ENCODE measurements at regions not wholly inside any gene's neighbourhood (a gene's known extent, or its start where the extent isn't known, plus 50 kb on each side); places are given as distances from the start of the nearest gene placed in this dataset.
"Not testable (repeated sequence)": the region's sequence is repeated elsewhere in the genome, so short reads cannot be mapped to it uniquely, and the experiment has no call there.

DNA sequence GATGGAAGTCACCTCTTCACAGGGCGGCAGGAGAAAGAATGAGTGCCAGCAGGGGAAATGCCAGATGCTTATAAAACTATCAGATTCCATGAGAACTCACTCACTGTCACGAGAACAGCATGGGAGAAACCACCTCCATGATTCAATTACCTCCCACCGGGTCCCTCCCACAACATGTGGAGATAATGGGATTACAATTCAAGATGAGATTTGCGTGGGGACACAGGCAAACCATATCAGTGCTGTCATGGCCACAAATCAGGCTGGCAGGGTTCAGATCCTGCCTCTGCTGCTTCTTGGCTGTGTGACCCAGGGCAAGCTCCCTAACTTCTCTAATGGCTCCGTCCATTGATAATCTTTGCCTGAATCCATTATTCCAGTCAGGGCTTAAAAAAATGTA is 389.5 kb downstream of the NPHP4 start:
- DNase-seq (ENCODE audit: low read depth in 1 of 2, low spot score in 1 of 2): not testable (repeated sequence)

DNA sequence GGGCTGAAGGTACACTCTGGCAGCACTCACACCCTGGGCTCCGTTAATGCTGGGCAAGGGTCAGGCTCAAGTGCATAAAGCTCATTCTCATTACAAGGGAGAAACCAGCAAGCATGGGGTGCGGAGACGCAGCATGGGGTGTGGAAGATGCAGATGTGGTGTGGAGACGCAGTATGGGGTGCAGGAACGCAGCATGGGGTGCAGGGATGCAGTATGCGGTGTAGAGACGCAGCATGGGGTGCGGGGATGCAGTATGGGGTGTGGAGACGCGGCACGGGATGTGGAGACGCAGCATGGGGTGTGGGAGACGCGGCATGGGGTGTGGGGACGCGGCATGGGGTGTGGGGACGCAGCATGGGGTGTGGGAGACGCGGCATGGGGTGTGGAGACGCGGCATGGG is 390.7 kb downstream of the NPHP4 start:
- no peak for DNase-seq (ENCODE audit: low read depth in 1 of 2, low spot score in 1 of 2)

DNA sequence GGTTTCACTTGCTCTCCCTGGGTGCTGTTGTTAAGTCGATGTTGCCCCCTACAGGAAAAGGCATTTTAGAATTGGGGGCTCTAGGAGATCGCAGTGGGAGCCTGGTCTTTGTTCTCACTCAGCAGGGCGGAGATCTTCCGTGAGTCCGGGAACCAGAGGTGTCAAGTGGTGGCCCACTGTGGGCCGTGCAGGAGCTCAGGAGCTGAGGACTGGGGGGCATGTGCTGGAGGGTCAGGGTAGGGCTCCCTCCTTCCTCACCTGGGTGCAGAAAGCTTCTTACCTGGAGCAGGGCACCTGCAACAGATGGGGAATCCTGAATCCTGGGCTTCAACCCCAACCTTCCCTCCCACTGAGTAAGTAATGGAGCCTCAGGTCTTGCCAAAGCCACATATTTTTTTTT is 392.7 kb downstream of the NPHP4 start:
- no peak for DNase-seq (ENCODE audit: low read depth in 1 of 2, low spot score in 1 of 2)

DNA sequence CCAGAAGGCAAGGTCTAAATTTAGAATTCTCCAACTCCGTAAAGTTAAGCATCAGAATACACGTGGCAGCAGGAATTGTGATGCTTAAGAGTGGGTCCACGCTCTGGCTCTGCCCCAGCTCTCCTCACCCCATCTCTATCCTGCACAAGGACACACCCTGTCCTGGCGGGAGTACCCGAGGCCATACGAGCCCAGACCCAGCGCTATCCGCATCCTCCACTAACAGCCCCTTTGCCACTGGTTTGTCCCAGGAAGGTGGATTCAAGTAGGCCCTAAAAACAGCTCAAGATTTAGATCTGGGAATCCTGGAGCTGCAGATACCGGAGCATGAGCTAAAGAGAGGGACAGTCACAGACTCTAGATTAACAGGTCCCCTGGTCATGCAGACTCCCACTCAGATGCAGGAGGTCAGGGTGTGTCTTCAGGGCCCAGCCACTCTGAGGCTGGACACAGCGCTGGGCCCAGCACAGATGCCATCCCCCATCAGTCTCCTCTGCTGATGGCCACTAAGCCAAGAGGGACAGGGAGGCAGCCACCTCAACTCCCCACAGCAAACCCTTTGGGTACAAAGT is 393.3 kb downstream of the NPHP4 start:
- DNase-seq (ENCODE audit: low read depth in 1 of 2, low spot score in 1 of 2): no peak

DNA sequence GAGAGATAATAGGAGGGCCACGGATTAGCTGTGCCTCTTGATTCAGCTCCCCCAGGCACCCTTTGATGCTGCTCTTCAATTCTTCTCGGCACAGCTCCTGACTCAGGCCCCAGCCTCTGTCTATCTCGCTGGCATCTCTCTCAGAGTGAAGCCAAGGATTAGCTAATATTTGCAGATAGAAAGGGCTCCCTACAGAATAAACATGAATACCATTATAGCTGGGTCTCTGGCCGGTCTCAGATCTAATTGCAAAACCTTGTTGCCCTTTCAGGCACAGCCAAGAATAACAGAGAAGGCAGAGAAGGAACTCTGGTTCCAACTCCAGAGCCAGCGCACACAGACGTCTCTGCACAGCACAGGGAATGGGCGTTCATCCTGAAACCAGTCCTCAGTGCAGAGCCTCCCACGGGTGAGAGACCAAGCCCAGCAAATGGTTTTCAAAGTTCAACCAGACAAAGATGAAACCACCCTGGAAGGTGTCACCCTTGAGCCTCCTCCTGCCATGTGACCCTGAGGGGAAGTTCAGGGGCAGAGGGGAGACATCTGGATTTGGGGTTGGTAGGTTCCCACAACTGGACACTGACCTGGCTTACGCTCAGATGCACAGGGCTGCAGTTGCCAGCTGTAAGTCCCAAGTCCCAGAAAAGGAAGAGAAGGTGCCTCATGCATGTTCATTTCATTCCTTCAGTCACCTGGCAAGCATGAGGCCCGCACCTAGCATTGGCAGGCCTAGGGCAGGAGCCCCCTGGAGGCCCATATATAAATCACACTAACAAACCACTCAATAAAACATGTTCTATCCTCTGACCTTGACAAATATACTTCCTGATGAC is 394.0 kb downstream of the NPHP4 start:
- no peak for DNase-seq (ENCODE audit: low read depth in 1 of 2, low spot score in 1 of 2)

DNA sequence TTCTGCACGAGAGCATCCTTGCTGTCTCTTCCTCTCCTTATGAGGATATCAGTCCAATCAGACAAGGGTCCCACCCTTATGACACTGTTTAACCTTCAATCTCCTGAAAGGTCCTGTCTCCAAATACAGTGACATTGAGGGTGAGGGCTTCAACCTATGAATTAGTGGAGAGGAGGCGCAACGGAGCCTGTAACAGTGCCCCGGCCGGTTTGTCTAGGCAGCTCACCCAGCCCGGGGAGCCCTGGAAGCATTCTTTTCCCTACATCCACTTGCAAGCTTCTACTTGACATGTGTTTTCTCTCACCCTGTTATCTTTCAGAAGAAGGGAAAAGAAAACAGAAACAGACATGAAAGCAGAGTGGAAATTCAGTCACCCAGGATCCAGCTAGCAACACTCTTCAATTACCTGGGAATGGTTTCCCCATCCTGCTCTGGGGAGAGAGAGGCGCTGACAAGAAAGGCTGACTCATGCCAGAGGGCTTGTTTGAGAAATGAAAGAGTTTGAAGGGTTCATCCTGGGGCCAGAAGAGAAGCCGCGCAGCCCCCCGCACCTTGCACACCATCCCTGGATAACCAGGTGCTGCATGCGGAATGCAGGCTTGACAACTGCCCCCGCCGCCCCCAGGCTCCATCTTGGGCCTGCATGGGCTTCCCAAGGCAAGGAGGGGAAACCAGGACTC is 394.9 kb downstream of the NPHP4 start:
- no peak for DNase-seq (ENCODE audit: low read depth in 1 of 2, low spot score in 1 of 2)

DNA sequence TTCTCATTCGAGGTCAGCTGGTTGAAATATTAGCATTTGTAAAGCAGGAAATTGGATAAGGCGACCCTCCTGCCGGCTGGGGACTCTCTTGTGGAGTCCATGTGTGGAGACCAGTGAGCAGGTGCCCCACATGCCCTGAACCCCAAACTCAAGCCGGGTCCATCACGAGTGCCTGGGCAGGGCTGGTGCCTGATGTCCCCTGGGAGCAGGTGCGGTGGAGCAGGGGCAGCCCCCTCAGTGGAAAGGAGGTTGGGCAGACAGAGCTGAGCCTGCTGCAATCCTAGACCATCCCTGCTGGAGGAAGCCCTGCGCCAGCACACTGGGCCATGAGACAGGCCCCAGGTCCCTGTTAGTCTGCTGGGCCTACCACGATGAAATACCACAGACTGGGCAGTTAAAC is 395.6 kb downstream of the NPHP4 start:
- DNase-seq (ENCODE audit: low read depth in 1 of 2, low spot score in 1 of 2): no peak

DNA sequence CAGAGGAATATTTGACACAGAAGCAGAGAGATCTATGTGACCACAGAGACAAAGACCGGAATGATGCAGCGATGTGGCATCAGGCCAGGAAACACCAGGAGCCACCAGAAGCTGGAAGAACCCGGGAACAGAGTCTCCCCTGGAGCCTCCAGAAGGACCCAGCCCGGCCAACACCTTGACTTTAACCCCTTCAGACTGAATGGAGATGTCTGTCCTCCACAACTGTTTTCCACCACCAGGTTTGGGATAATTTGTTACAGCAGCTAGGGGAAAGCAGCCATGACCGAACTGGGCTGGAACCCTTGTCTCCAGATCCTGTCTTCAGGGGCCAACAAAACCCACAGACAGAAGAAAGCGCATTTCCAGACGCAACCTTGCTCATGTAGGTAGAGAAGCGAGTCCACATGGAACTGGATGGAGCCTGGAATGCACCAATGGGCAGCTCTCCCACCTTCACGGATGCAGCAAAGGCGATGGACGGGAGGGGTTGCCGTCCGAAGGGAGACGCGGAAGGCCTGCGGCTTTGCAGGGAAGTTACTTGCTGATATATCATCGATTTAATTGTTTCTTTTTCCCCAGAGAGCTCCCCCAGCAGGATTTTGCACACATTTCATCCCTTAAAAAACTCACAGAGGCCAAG is 396.6 kb downstream of the NPHP4 start:
- DNase-seq (ENCODE audit: low read depth in 1 of 2, low spot score in 1 of 2): no peak

DNA sequence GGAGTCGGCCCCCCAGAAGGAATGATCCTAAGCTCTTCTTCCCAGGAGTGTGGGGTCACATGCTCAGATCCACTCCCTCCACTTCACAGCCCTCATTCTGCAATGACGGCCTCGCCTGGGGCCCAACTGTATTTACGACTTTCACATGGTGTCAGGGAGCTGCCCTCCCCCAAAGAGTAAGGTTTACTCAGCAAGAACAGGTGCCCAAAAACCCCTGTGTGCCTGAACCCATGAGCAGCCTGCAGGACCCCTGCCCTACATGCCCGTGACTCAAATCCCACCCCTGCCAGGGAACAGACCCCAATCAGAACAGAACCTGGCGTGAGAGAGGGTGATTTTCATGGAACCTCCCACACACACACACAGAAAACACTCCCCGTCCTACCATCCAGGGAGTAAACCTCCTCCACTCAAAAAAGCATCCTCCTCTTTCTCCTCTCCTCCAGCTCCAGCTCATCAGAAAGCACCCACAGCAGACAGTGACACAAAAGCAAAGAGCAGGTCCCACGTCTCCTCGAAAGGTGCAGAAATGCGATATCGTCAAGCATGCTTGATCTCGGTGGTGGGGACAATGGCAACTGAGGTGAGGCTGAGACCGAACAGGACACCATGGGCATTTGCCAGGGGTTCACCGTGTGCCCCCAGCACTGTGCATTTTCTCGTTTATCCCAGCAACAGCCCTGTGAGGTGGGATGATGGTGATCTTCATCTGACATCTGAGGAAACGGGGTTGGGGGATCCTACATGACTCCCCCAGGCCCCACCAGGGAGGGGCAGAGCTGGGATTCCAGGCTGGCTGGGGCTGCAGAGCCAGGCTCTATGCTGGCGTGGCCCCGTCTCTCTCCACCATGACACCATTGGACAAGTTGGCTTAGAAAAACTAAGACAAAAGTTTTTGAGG is 397.9 kb downstream of the NPHP4 start:
- DNase-seq (ENCODE audit: low read depth in 1 of 2, low spot score in 1 of 2): no peak

DNA sequence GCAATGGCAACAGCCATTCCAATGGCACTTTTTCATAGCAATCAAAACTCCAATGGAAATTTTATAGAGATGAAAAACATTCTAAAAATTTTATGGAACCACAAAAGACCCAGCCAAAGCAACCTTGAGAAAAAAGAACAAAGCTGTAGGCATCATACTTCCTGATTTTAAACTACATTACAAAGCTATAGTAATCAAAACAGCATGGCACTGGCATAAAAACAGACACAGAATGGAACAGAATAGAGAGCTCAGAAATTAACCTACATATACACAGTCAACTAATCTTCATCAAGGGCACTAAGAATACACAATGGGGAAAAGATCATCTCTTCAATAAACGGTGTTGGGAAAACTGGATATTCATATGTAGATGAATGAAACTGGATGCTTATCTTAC is 401.5 kb downstream of the NPHP4 start:
- no peak for DNase-seq (ENCODE audit: low read depth in 1 of 2, low spot score in 1 of 2)

DNA sequence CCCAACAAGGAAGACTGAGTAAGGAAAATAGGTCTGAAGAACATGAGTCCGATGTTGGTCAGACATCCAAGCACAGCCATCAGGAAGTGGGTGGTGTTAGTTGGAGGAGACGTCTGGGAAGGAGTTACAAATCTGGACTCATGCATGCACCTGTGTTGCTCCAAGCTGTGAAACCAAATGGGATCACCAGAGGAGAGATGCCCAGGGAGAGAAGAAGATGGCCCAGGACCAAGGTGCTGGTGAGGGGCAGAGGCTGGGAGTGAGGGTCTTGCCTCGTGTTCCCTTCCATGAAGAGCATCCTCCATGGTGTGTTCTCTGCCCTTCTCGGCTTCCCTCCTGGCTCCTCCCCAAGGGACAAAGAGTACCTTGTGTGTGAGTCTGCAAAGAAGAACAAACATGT is 405.6 kb downstream of the NPHP4 start:
- DNase-seq (ENCODE audit: low read depth in 1 of 2, low spot score in 1 of 2): no peak

DNA sequence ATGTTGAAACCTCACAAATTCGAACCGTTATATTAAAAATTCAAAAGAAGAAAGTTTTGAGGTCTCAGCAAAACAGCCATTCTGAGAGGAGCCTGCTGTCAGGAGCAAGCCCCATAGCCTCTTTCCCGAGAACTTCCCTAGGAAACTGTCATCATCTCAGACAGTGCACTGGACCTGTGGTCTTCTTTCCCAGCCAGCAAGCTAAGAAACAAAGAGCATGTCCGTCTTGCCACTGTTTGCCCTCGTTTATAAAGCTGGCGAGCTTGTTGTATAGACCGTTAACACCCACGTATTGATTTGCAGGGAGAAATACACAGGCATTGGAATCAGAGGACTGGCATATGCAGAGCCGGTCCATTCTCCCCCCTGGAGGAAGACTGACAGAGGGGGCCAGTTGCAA is 407.0 kb downstream of the NPHP4 start:
- no peak for DNase-seq (ENCODE audit: low read depth in 1 of 2, low spot score in 1 of 2)

DNA sequence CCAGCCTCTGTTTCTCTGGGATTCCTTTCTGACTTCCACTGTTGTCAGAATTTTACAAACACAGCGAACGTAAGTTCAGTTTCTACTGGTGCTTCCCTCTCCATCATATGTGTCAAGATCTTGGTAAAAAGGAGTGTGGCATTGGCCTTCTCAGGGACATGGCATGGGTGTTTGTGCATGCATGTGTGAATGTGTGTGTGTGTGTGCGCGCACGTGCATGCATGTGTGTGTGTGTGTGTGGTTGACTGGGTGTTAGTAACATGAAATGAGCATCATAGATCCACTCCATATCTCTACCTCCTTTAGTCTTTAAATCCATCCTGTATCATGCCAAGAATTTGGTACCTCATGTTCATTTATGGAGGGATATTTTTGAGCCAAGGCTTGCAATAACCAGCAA is 411.3 kb downstream of the NPHP4 start:
- no peak for DNase-seq (ENCODE audit: low read depth in 1 of 2, low spot score in 1 of 2)

DNA sequence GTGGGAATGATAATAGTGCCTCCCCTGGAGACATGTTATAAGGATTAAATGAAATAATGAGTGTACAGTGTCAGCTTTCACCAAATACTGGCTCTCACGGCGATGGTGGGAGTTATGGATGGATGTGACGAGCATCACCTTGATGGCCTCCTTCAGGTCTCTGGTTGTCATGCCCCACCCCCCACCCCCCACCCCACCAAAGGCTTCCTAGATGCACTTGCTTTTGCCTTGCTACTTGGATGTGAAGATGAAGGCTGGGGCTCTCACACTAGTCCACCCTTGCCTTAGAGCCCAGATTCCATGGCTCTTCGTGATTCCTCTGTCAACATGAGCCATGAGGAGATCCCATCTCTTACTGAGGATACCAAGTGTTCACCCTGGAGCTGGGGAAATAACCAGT is 412.3 kb downstream of the NPHP4 start:
- DNase-seq (ENCODE audit: low read depth in 1 of 2, low spot score in 1 of 2): no peak

DNA sequence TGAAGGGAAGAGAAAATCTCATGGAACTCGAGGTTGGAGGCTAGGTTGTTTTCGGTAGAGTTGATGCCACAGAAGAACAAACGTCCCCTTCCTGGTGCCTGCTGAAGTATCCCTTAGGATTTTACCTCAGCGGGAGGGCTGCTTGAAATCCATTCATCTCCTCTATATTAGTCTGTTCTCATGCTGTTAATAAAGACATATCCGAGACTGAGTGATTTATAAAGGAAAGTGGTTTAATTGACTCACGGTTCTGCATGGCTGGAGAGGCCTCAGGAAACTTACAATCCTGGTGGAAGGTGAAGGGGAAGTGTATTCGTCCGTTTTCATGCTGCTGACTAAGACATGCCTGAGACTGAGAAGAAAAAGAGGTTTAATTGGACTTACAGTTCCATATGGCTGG is 413.5 kb downstream of the NPHP4 start:
- no peak for DNase-seq (ENCODE audit: low read depth in 1 of 2, low spot score in 1 of 2)

DNA sequence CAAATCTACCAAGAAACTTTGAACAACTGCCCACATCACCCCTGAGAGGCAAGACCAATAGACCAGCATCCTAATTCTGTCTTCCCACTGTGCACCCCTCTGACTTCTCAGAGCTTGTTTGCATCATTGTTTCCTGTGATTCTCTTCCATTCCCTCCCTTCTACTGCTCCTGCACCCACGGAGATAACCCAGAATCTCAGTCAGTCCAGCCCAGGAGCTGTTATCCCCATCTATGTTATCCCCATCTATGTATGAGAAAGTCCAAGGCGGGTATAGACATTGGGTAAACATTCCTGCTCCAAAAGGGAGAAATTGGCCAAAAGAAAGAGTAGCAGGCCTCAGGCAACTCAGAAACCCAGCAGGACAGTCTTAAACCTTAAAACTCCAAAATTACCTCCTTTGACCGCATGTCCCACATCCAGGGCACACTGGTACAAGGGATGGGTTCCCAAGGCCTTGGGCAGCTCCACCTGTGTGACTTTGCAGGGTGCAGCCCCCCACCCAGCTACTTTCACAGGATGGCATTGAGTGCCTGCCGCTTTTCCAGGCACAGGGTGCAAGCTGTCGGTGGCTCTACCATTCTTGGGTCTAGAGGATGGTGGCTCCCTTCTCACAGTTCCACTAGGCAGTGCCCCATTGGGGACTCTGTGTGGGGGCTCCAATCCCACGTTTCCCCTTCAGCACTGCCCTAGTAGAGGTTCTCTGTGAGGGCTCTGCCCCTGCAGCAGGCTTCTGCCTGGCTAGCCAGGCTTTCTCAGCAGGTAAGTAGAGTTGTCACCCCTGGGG is 414.8 kb downstream of the NPHP4 start:
- DNase-seq (ENCODE audit: low read depth in 1 of 2, low spot score in 1 of 2): no peak

DNA sequence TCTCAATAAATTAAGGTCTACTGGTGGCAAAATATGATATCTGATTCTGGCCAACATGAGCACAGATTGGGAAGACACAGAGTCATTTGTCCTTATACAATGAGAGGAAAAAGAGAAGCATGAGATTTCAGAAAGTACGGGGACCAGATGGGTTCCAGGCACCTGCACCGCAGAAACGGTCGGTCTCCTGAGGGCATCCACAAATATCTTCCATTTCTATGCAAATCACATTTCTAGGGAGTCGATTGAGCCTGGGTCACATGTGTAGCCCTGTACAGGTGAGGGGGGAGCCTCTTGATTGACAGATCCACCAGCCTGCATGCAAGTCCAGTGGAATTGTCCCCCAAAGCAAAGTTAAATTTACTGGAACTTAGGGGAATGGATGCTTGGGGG is 415.6 kb downstream of the NPHP4 start:
- no peak for DNase-seq (ENCODE audit: low read depth in 1 of 2, low spot score in 1 of 2)

DNA sequence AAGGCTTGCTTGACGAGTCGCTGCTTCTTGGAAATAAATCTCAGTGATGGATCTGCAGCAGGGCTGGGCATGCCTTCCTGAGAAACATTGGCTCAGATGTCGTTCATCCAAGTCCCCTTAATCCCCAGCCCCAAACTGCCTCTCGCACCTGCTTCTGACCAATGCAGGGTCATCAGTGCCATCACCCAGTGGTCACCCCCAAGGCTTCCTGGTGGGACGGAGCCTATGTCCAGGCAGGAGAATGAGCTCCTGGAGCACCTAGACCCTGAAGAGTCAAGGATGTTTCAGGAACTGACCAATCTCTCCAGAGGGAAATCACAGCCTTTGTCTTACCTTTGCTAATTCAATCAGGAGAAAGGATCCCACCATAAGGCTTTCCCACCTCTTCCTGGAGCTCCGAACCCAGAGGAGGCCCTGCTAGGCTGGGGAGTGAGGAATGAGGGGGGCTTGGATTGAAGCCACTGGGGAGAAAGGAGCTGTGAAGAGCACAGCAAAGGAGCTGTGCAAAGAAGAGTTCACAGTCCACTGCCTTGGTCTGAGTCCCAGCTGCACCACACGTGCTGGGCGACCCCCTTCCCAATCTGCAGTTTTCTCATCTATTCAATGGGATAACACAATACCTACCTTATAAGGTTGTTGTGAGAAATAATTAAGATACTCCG is 416.1 kb downstream of the NPHP4 start:
- DNase-seq (ENCODE audit: low read depth in 1 of 2, low spot score in 1 of 2): no peak

DNA sequence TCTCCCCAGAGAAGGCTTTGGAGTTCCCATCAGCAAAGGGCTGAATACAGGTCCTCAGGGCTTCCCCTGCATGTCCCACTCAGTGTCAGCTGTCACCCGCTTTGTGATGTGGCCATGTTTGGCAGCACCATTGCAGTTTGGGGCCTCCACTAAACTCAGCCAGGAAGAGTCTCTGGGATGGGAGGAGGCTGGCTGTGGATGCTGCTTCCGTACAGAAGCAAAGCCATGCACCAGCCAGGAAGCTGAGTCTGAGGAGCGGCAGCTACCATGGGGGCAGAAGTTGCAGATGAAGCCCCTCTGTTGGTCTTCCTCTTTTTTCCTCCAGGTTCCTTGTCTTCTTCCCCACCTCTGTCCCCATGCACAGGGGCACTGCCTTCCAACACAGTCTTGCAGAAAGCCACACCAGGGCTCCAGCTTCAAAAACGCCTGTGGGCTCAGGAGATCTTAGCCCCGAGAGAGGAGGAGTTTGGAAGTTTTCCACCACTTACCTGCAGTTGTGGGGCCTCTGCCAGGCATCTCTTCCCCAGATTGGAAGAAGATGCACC is 416.8 kb downstream of the NPHP4 start:
- DNase-seq (ENCODE audit: low read depth in 1 of 2, low spot score in 1 of 2): no peak
